Vagina (tissue), 2 donors: ENCODE measurements at regions not wholly inside any gene's neighbourhood (a gene's known extent, or its start where the extent isn't known, plus 50 kb on each side); places are given as distances from the start of the nearest gene placed in this dataset.

Source experiments
- DNase-seq, 2 donors: peaks; one replicate each; pipeline ENCODE4 v3.0.0-alpha.2; 2017; ENCODE audit errors: extremely low spot score in 2 of 2
- H3K27ac ChIP-seq: fragments of 200-600 bp; sonication (generic); one replicate; pipeline ENCODE4 v1.5.1; 2019
- H3K27me3 ChIP-seq: fragments of 200-600 bp; sonication (generic); one replicate; pipeline ENCODE4 v1.5.1; 2019
- H3K36me3 ChIP-seq, 2 donors: fragments of 200-600 bp; sonication (generic); one replicate each; pipeline ENCODE4 v1.5.1; 2017 to 2019
- H3K4me1 ChIP-seq: fragments of 200-600 bp; sonication (generic); one replicate; pipeline ENCODE4 v1.5.1; 2019
- H3K4me3 ChIP-seq, 2 donors: fragments of 200-600 bp; sonication (generic); 1 replicate in 1 of 2; 2 replicates in 1 of 2; pipeline ENCODE4 v1.5.1; 2016 to 2019
- H3K9me3 ChIP-seq: fragments of 200-600 bp; sonication (generic); one replicate; pipeline ENCODE4 v1.5.1; 2019
- POLR2A ChIP-seq, 2 donors: fragments of 450-650 bp; IDR thresholded peaks; one replicate each; pipeline ENCODE4 v1.6.1; 2017; ENCODE audit warnings: antibody characterized with exemption in 2 of 2, mild to moderate bottlenecking in 2 of 2, moderate library complexity in 2 of 2
- POLR2AphosphoS5 ChIP-seq, 2 donors: sonication (generic); formaldehyde crosslinking; IDR thresholded peaks; one replicate each; pipeline ENCODE4 v1.9.0; 2017; ENCODE audit warnings: antibody characterized with exemption in 2 of 2, mild to moderate bottlenecking in 2 of 2, low read depth in 1 of 2; ENCODE audit not compliant: insufficient read depth in 1 of 2
- intact Hi-C: fragments of 100-400 bp; cut with DNase I; formaldehyde crosslinking; loops from one replicate; pipeline ENCODE4 v1.15.1; 2023
- TF ChIP-seq, protein P1 (sequence below), 3 experiments: fragments of 450-650 bp in 2 of 3; fragments of 200-600 bp in 1 of 3; sonication (generic) in 1 of 3; IDR thresholded peaks; one replicate each; pipeline ENCODE4 v1.5.1; 2017 to 2019; ENCODE audit warnings: antibody characterized with exemption in 3 of 3, mild to moderate bottlenecking in 2 of 3, moderate library complexity in 2 of 3

DNA sequence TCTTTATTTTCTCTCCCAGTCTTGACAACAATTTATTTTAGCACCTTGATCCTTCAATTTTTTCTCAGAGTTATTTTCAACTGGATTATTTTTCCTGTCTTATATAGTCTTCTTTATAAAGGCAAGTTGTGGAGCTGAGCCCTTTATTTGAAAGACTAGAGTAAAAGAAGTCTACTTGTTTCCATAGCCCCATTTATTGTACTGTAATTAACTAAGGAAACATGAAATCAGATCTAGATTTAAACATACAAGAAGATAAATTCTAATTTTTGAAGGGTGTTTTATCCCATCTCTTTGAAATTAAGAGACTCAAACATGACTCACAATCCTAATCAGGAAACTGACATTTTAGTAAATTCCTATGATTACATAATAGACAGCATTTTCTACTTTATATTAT, 2421.8 kb downstream of the LRRC4C start:
- Histone ChIP-seq H3K27ac (no peak overlapping the region), H3K27me3 (no peaks in the 10 kb centered on the region), H3K36me3 (no peaks in the 10 kb centered on the region), H3K4me3 (no peak overlapping the region), H3K9me3 (no peaks in the 10 kb centered on the region), H3K4me1 (no peaks in the 10 kb centered on the region)
- TF ChIP-seq POLR2A (IDR thresholded peaks at IDR 0.05): no peak
- no peak for TF ChIP-seq POLR2AphosphoS5 (IDR thresholded peaks at IDR 0.05; ENCODE audit: insufficient read depth in 1 of 2, low read depth in 1 of 2)
- TF ChIP-seq, protein P1, sequence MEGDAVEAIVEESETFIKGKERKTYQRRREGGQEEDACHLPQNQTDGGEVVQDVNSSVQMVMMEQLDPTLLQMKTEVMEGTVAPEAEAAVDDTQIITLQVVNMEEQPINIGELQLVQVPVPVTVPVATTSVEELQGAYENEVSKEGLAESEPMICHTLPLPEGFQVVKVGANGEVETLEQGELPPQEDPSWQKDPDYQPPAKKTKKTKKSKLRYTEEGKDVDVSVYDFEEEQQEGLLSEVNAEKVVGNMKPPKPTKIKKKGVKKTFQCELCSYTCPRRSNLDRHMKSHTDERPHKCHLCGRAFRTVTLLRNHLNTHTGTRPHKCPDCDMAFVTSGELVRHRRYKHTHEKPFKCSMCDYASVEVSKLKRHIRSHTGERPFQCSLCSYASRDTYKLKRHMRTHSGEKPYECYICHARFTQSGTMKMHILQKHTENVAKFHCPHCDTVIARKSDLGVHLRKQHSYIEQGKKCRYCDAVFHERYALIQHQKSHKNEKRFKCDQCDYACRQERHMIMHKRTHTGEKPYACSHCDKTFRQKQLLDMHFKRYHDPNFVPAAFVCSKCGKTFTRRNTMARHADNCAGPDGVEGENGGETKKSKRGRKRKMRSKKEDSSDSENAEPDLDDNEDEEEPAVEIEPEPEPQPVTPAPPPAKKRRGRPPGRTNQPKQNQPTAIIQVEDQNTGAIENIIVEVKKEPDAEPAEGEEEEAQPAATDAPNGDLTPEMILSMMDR (IDR thresholded peaks at IDR 0.05): no peak
- intact Hi-C loops: no loop called here
- DNase-seq: no peak

DNA sequence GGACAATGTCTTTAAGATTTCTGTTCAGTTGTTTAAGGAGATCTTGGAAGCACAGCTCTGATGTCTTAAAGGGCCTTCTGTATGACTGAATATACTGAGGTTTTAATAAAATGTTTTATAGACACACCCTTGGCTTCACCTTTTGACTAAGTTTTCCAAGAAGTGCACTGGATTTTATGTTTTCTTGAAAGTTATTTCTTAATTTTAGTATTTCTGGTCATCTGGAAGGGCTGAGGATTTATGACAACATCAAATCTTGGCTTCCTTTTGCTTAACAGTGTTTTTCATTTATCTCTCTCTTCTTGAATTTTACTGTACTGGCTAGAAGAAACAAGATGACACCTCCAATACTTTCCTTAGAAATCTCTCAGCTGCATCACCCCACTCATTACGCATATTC, 2423.4 kb downstream of the LRRC4C start:
- H3K9me3 ChIP-seq: no peaks in the 10 kb centered on the region
- no peaks in the 10 kb centered on the region for H3K4me1 ChIP-seq
- intact Hi-C loops: no loop called here
- no peaks in the 10 kb centered on the region for H3K36me3 ChIP-seq
- TF ChIP-seq POLR2A (IDR thresholded peaks at IDR 0.05) (no peak), POLR2AphosphoS5 (IDR thresholded peaks at IDR 0.05; ENCODE audit: insufficient read depth in 1 of 2, low read depth in 1 of 2) (no peak)
- TF ChIP-seq, protein P1 (IDR thresholded peaks at IDR 0.05): no peak
- H3K27ac ChIP-seq: no peak overlapping the region
- H3K27me3 ChIP-seq: no peaks in the 10 kb centered on the region
- H3K4me3 ChIP-seq: no peak overlapping the region
- DNase-seq: no peak

DNA sequence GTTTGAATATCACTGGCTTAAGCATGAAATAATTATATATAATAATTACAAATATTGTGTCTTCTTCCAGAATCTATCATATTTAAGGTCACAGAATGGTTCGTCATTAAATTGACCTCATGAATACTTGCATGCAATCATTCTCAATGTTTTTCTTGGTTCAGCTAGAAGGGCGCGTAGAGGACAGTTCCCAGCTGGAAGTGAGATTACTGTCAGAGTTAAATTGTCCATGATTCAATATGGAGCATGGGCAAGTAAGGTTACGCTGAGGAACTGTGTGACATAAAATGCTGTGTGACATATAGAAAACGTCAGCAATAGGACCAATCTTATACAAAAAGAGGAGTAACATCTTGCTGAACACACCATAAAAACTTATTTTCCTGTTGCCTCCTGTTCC, 2423.5 kb upstream of the RAG2 start:
- Histone ChIP-seq H3K27me3 (no peaks in the 10 kb centered on the region), H3K36me3 (no peaks in the 10 kb centered on the region), H3K9me3 (no peaks in the 10 kb centered on the region), H3K27ac (no peak overlapping the region), H3K4me3 (no peak overlapping the region), H3K4me1 (no peaks in the 10 kb centered on the region)
- intact Hi-C loops: no loop called here
- no peak for TF ChIP-seq POLR2AphosphoS5 (IDR thresholded peaks at IDR 0.05; ENCODE audit: insufficient read depth in 1 of 2, low read depth in 1 of 2)
- TF ChIP-seq, protein P1 (IDR thresholded peaks at IDR 0.05): no peak
- TF ChIP-seq POLR2A (IDR thresholded peaks at IDR 0.05): no peak
- no peak for DNase-seq

DNA sequence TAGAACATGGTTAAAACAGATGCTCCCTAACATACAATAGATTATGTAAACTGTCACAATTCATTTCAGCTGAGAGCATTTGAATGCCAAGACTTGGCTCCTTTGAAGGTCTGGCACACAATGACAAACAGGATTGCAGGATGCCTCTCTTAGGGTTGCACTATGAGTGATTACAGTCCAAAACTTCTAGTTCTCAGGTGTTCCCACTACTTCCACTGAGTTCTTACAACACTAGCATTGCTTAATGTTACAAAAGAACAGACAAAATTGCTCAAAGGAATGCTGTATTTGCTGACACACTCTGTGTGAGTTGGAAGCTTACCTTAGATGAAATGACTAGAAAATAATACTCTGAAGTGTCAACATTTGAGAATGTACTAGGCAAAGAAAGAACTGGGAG, 2413.8 kb upstream of the RAG2 start:
- H3K4me3 ChIP-seq: no peak overlapping the region
- TF ChIP-seq, protein P1 (IDR thresholded peaks at IDR 0.05): no peak
- TF ChIP-seq POLR2A (IDR thresholded peaks at IDR 0.05) (no peak), POLR2AphosphoS5 (IDR thresholded peaks at IDR 0.05; ENCODE audit: insufficient read depth in 1 of 2, low read depth in 1 of 2) (no peak)
- intact Hi-C loops: no loop called here
- H3K36me3 ChIP-seq: no peaks in the 10 kb centered on the region
- no peaks in the 10 kb centered on the region for H3K4me1 ChIP-seq
- no peak for DNase-seq
- no peak overlapping the region for H3K27ac ChIP-seq
- no peaks in the 10 kb centered on the region for H3K9me3 ChIP-seq
- no peaks in the 10 kb centered on the region for H3K27me3 ChIP-seq

DNA sequence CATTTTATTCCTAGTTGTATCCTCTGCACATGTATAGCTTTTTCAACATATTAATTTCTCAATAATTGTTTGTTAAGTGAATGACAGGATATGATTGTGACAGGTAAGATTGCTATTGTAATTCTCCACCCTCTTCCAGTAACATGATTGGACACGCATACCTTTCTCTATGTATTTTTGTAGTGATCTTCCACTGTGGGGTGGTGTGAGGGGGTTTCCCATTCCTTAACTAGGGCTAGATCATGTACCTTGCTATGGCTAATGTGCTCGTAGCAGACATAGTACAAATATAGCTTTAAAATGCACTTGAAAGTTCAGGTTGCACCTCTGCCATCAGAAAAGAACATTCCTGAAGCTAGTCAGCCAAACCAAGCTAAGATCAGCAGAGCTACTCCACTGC, 2392.8 kb upstream of the RAG2 start:
- H3K9me3 ChIP-seq: no peaks in the 10 kb centered on the region
- DNase-seq: no peak
- no peaks in the 10 kb centered on the region for H3K36me3 ChIP-seq
- no peak overlapping the region for H3K4me3 ChIP-seq
- no peaks in the 10 kb centered on the region for H3K27me3 ChIP-seq
- intact Hi-C loops: no loop called here
- TF ChIP-seq, protein P1 (IDR thresholded peaks at IDR 0.05): no peak
- TF ChIP-seq POLR2A (IDR thresholded peaks at IDR 0.05) (no peak), POLR2AphosphoS5 (IDR thresholded peaks at IDR 0.05; ENCODE audit: insufficient read depth in 1 of 2, low read depth in 1 of 2) (no peak)
- no peak overlapping the region for H3K27ac ChIP-seq
- H3K4me1 ChIP-seq: no peaks in the 10 kb centered on the region
